Central memory CD8-positive, alpha-beta T cell (primary cell): ENCODE measurements at regions not wholly inside any gene's neighbourhood (a gene's known extent, or its start where the extent isn't known, plus 50 kb on each side); places are given as distances from the start of the nearest gene placed in this dataset.
A peak's percentile ranks its signal among the peaks of the same experiment; 100 is the strongest.

ENCODE experiments used
- ATAC-seq: fragments of 150-1000 bp; cut with Tn5 transposase; replicated peaks from 2 replicates; pipeline ENCODE4 v1.10.0; 2022; ENCODE audit warnings: mild to moderate bottlenecking, moderate FRiP score, moderate number of reproducible peaks; ENCODE audit not compliant: poor library complexity, severe bottlenecking; ENCODE audit errors: extremely low read depth
- DNase-seq, 2 donors: peaks; one replicate each; pipeline ENCODE4 v3.0.0; 2021; ENCODE audit warnings: low spot score in 2 of 2
- H3K27ac Mint-ChIP-seq: one replicate; pipeline ENCODE4 v1.8.0; 2022; ENCODE audit warnings: low read depth, mild to moderate bottlenecking, moderate library complexity, mixed read lengths
- H3K27me3 Mint-ChIP-seq: one replicate; pipeline ENCODE4 v1.8.0; 2022; ENCODE audit warnings: mixed read lengths
- H3K36me3 Mint-ChIP-seq: one replicate; pipeline ENCODE4 v1.8.0; 2022; ENCODE audit warnings: mild to moderate bottlenecking, moderate library complexity, mixed read lengths; ENCODE audit not compliant: insufficient read depth
- H3K4me1 Mint-ChIP-seq: one replicate; pipeline ENCODE4 v1.8.0; 2022; ENCODE audit warnings: mixed read lengths
- H3K4me3 Mint-ChIP-seq: one replicate; pipeline ENCODE4 v1.8.0; 2022; ENCODE audit warnings: mild to moderate bottlenecking, moderate library complexity, mixed read lengths
- H3K9me3 Mint-ChIP-seq: one replicate; pipeline ENCODE4 v1.8.0; 2022; ENCODE audit warnings: mixed read lengths

DNA sequence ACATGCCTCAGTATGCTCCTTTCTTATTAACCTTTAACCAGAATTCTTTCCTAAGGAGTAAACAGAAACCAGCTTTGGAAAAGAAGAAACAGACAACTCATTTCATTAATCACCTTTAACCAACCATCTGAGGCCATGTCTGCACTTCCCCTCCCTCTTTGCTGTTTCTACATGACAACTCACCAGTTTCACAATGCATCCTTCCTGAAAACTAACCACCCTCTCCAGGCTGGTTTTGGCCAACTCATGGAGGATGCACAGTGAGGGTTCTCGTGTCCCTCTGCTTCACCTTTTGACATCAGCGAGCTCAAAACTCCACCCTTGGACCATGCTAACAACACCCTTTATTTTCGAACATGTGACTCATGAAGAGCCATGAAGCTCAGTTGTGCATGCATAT, 244.1 kb downstream of the ELAVL2 start:
- Mint-ChIP-seq H3K4me3 (no peak overlapping the region), H3K9me3 (no peaks in the 10 kb centered on the region), H3K4me1 (no peaks in the 10 kb centered on the region), H3K27me3 (no peaks in the 10 kb centered on the region), H3K27ac (no peak overlapping the region), H3K36me3 (no peaks in the 10 kb centered on the region)
- DNase-seq = no peak
- no peak for ATAC-seq

DNA sequence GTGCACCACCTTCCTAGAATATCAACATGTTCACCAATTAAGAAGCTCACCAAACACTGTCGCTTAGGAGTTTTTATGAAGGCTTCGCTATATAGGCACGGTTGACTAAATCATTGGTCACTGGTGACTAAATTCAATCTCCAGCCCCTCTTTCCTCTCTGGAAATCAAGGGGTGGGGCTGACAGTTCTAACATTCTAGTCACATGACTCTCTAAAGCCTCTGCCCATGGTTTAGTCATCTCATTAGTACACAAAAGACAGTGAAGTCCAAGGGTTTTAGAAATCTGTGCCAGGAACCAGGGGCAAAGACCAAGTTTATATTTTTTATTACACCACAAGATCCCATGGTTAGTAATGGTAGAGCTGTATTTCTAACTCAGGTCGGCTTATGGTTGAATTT, 243.2 kb downstream of the ELAVL2 start:
- no peak for DNase-seq
- Mint-ChIP-seq H3K27ac (no peak overlapping the region), H3K4me1 (no peaks in the 10 kb centered on the region), H3K4me3 (no peak overlapping the region), H3K9me3 (no peaks in the 10 kb centered on the region), H3K27me3 (no peaks in the 10 kb centered on the region), H3K36me3 (no peaks in the 10 kb centered on the region)
- ATAC-seq = no peak

DNA sequence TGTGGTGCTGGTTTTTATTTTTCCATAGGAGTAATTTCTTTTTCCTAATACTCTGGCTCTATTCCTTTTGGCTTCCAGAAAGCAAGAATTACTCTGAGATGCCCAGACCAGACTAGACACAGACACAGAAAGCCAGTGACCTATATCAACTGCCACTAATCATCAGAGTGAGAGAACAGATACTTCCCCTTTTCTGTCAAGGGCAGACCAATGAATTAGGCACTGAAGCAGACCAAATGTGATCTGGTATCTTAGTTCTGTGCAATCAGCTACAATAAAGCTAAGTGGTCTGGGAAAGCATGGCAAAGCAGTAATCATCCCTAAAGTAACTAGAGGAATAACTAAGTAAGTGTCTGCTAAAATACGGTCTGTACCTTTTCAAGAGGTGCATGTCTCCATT, 239.1 kb downstream of the ELAVL2 start:
- no peak overlapping the region for H3K27ac Mint-ChIP-seq
- no peak for ATAC-seq
- peaks cover 6% of the 10 kb centered on the region for H3K9me3 Mint-ChIP-seq
- no peak for DNase-seq
- no peak overlapping the region for H3K4me3 Mint-ChIP-seq
- H3K4me1 Mint-ChIP-seq = peaks cover 20% of the 10 kb centered on the region
- H3K36me3 Mint-ChIP-seq = no peaks in the 10 kb centered on the region
- no peaks in the 10 kb centered on the region for H3K27me3 Mint-ChIP-seq

DNA sequence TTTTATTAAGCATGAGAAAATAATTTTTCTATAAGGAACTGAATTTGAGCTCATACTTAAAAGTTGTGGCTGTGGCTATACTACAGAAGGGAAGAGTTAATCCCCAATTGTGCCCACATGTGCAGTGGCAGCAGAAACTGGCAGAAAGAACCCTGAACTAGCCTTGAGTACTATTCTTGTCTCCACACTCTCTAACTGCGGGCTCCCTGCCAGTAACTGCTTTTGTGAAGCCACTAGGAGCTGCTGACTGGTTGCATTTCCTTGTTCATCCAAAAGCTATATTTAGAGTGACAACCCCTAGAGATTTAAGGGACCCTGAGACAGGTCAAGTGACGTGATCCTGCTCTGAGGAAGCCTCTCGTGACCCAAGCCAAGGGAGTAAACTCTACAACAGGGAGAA, 238.6 kb downstream of the ELAVL2 start:
- DNase-seq (no peak), ATAC-seq (no peak)
- peaks cover 6% of the 10 kb centered on the region for H3K9me3 Mint-ChIP-seq
- H3K27ac Mint-ChIP-seq = no peak overlapping the region
- peaks cover 20% of the 10 kb centered on the region for H3K4me1 Mint-ChIP-seq
- no peak overlapping the region for H3K4me3 Mint-ChIP-seq
- no peaks in the 10 kb centered on the region for H3K36me3 Mint-ChIP-seq
- no peaks in the 10 kb centered on the region for H3K27me3 Mint-ChIP-seq

DNA sequence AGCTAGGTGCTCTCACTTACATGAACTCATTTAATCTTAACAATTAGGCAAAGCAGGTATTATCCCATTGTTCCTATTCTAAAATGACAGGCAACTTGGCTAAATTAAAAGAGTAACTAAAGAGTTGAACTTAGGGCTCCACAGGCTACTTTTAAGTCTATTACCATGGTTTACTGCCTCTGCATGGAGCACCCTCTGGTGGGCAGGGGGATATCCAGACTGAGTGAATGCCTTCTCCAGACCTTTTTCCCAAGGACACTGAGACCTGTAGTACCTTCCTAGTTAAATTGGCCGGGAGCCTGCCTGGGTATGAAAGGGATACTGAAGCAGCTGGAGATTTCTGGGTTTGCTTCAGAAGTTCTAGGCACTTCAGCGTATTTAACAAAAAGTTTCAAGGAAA, 238.1 kb downstream of the ELAVL2 start:
- DNase-seq (no peak), ATAC-seq (no peak)
- Mint-ChIP-seq H3K27ac (no peak overlapping the region), H3K9me3 (peaks cover 6% of the 10 kb centered on the region), H3K36me3 (no peaks in the 10 kb centered on the region), H3K4me3 (no peak overlapping the region), H3K4me1 (peaks cover 20% of the 10 kb centered on the region), H3K27me3 (no peaks in the 10 kb centered on the region)

DNA sequence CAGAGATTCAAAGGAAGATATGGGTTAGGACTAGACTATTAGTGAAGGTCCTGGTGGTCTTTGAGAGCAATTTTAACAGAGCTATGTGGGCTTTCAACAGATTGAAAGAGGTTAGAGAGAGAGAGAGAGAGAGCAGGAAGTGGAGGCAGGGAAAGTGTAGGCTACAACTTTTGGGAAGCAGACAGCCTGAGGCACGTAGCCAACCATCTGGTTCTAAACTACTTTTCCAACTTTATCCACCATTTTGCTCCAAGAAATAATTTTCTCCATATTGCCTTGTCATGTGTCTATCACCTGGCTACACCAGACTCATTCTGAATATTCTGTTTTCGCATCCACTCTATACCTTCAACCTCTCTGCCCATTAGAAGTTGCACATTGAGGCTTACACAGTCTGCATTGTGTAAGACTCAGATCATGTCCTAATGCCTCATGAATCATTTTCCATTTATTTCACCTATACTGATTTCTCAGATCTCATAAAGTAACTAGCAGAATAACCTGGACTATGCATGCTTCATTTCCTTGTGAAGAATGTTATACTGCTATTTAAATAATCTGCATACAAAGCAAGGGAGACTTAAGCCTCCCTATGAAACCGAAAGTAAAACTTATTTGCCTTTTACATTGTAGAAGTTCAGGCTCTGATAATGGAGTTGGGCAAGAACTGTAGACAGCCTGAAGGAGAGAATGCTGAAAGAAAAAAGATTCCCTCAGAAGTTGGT, 235.6 kb downstream of the ELAVL2 start:
- H3K36me3 Mint-ChIP-seq = no peaks in the 10 kb centered on the region
- peaks cover 6% of the 10 kb centered on the region for H3K9me3 Mint-ChIP-seq
- ATAC-seq (no peak), DNase-seq (no peak)
- H3K4me1 Mint-ChIP-seq = peaks cover 20% of the 10 kb centered on the region
- no peaks in the 10 kb centered on the region for H3K27me3 Mint-ChIP-seq
- peak overlapping the region; percentile 31 for H3K4me3 Mint-ChIP-seq
- H3K27ac Mint-ChIP-seq = peak overlapping the region; percentile 20

DNA sequence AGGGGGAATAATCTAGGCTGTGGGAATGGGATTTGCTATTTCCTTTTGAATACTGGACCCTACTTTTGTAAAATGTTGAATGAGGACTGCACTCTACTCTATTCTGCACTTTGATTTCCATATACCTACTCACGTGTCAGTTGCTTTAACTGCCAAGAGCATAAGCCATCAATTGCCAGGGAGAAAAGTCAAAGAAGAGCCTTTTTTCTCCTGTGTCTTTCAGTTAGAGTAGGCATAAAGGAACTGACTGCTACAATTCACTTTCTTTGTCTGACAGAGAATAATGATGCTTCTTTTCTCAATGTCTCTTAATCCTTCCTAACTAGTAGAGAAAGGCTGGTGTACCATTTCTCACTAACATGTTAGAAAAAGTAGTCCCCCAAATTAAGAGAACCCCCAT, 231.6 kb downstream of the ELAVL2 start:
- Mint-ChIP-seq H3K27me3 (no peaks in the 10 kb centered on the region), H3K9me3 (peaks cover 5% of the 10 kb centered on the region), H3K4me3 (no peak overlapping the region), H3K27ac (no peak overlapping the region), H3K4me1 (peaks cover 14% of the 10 kb centered on the region), H3K36me3 (no peaks in the 10 kb centered on the region)
- ATAC-seq (no peak), DNase-seq (no peak)

DNA sequence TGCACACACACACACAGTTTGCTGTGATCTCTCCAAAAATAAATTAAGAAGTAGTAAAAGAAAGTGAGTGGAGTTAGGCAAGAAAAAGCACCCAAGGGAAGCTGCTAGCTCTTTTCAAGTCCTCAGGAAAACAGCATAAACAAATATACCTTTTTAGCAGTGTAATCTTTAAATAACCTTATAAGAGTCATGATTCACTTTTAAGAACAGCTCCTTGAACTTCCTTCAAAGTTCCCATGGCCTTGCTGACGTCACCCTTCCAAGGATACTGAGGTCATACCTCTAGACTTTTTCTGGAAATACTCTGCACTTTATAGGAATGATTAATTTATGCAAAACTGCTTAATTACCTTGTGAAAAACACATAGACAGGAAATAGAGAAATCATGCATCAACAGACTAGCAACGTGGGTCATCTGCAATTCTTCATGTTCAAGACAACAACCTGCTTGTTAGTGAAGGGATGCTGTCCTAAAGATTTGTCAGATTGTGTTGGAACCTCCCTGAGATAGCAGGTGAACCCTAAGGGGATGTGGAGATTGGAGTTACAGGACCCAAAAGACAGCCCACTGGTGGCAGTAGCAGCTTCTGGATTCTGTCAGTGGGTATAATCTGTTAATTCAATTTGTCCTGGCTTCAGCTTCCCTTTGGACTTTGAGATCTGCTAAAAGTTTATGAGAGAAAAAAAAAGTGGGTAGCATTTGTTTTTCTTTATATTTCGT, 229.0 kb downstream of the ELAVL2 start:
- no peaks in the 10 kb centered on the region for H3K36me3 Mint-ChIP-seq
- H3K4me3 Mint-ChIP-seq = no peak overlapping the region
- no peaks in the 10 kb centered on the region for H3K27me3 Mint-ChIP-seq
- no peak overlapping the region for H3K27ac Mint-ChIP-seq
- no peak for DNase-seq
- no peaks in the 10 kb centered on the region for H3K4me1 Mint-ChIP-seq
- no peaks in the 10 kb centered on the region for H3K9me3 Mint-ChIP-seq
- ATAC-seq = no peak

DNA sequence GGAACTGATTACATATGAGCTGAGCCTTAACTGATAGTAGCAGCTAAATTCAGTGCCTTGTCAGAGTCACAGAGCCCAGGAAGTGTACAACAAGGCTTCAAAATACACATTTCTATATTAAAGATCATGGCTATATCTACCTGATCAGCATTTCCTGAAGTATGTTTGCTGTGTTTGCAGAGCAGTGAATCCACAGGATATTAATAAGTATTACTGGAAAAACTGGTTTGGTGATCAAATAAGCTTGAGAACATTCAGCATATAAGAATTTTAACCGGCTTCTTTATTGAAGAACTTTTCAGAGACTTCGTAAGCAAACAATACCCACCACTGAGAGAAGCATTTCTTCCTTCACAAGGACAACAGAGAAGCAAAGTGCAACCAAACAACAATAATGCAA, 227.0 kb downstream of the ELAVL2 start:
- Mint-ChIP-seq H3K4me1 (no peaks in the 10 kb centered on the region), H3K4me3 (no peak overlapping the region), H3K27ac (no peak overlapping the region), H3K9me3 (no peaks in the 10 kb centered on the region), H3K27me3 (no peaks in the 10 kb centered on the region), H3K36me3 (no peaks in the 10 kb centered on the region)
- DNase-seq = no peak
- no peak for ATAC-seq

DNA sequence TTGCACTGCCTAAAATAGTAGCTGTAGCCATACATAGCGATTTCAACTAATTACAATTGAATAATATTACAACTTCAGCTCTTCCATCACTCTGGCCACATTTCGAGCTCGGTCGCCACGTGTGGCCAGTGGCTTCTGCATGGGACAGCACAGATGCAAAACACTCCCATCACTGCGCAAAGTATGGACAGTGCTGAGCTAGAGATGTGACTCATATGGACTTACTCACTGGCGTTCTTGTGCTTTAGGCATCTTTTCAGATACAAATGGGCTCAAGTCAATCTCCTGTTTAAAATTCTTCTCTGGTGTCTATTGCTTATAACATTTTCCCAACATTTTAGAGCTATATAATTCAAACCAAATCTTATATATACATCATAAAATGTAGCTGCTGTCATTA, 222.7 kb downstream of the ELAVL2 start:
- no peak for ATAC-seq
- H3K27ac Mint-ChIP-seq = no peak overlapping the region
- no peak overlapping the region for H3K4me3 Mint-ChIP-seq
- no peaks in the 10 kb centered on the region for H3K27me3 Mint-ChIP-seq
- DNase-seq = no peak
- H3K36me3 Mint-ChIP-seq = no peaks in the 10 kb centered on the region
- H3K9me3 Mint-ChIP-seq = no peaks in the 10 kb centered on the region
- no peaks in the 10 kb centered on the region for H3K4me1 Mint-ChIP-seq

DNA sequence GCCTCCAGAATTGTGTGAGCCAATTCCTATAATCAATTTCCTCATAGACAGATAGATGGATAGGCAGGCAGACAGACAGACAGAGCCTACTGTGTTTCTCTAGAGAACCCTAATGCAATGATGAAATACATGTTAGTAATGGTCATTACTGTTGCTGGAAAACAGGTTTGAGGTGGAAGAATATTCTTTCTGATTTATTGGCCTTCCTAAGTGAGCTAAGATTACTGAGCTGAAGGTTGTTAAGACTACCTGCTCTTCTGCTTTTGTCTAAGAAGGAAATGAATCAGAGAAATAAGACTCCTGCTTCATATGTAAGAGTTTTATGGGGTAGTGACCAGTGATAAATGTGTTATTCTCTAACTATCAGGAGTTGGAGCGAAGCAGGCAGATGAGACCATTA, 219.9 kb downstream of the ELAVL2 start:
- no peak overlapping the region for H3K27ac Mint-ChIP-seq
- H3K27me3 Mint-ChIP-seq = no peaks in the 10 kb centered on the region
- peaks cover 4% of the 10 kb centered on the region for H3K9me3 Mint-ChIP-seq
- DNase-seq (no peak), ATAC-seq (no peak)
- H3K4me1 Mint-ChIP-seq = no peaks in the 10 kb centered on the region
- no peak overlapping the region for H3K4me3 Mint-ChIP-seq
- H3K36me3 Mint-ChIP-seq = no peaks in the 10 kb centered on the region

DNA sequence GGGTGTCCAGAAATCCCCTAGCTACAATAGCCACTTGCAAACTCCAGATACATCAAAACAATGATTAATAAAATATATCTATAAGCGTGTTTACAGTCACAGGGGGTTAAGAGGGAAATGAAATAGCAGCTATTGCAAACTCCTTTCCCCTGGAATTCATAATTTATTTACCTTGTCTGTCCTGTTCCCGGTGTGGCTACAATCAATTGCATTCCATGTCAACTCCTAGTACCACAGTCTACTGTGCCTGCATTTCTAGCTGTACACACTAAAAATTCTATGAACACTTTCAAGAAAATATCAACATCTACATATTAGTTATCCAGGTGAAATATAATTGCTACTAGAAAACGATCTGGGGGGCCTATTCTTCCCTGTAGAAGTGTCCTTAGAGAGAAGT, 217.6 kb downstream of the ELAVL2 start:
- Mint-ChIP-seq H3K9me3 (peaks cover 4% of the 10 kb centered on the region), H3K4me3 (no peak overlapping the region), H3K36me3 (no peaks in the 10 kb centered on the region), H3K27ac (no peak overlapping the region), H3K4me1 (no peaks in the 10 kb centered on the region), H3K27me3 (no peaks in the 10 kb centered on the region)
- ATAC-seq = no peak
- DNase-seq = no peak

DNA sequence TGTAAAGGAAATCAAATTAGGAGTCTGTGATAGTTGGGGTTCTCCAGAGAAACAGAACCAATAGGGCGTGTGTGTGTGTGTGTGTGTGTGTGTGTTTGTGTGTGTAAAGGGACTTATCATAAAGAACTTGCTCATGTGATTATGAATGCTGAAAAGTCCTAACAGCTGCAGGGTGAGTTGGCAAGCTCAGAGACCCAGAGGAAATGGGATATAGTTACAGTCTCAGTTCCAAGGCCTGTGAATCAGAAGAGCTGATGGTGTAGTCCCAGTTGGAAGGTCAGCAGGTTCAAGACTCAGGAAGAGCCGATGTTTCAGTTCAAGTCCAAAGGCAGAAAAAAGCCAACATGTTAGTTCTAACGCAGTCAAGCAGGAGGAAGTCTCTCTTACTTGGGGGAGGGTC, 214.2 kb downstream of the ELAVL2 start:
- Mint-ChIP-seq H3K27ac (no peak overlapping the region), H3K4me3 (no peak overlapping the region), H3K27me3 (no peaks in the 10 kb centered on the region), H3K9me3 (peaks cover 4% of the 10 kb centered on the region), H3K36me3 (no peaks in the 10 kb centered on the region), H3K4me1 (no peaks in the 10 kb centered on the region)
- ATAC-seq (no peak), DNase-seq (no peak)
